ENCODE measurements at regions not wholly inside any gene's neighbourhood (a gene's known extent, or its start where the extent isn't known, plus 50 kb on each side); places are given as distances from the start of the nearest gene placed in this dataset.
"Not testable (repeated sequence)": the region's sequence is repeated elsewhere in the genome, so short reads cannot be mapped to it uniquely, and the experiment has no call there.

- H2BK120ac ChIP-seq (ENCODE audit: low read depth, low read length); H3K14ac ChIP-seq (replicated peaks; ENCODE audit: low read depth, low read length); H2AK9ac ChIP-seq (replicated peaks; ENCODE audit: low read depth, low read length, poor library complexity); H2AFZ ChIP-seq (replicated peaks; ENCODE audit: low read length, poor library complexity); H4K91ac ChIP-seq (ENCODE audit: insufficient read depth, low read depth, low read length); H3K18ac ChIP-seq (ENCODE audit: low read depth, low read length); H4K8ac ChIP-seq (ENCODE audit: low read depth in 2 of 2, low read length in 2 of 2); BruUV-seq (replicated peaks); H3K23ac ChIP-seq (ENCODE audit: low read depth, low read length); H2BK20ac ChIP-seq (ENCODE audit: low read depth, low read length); in situ Hi-C loops (cut with MboI; ENCODE audit: low sequenced_read_pairs); H3K4me1 ChIP-seq (ENCODE audit: control insufficient read depth, insufficient read depth, low read length); H2BK15ac ChIP-seq (ENCODE audit: low read depth, low read length); H3K36me3 ChIP-seq (ENCODE audit: control insufficient read depth, insufficient read depth, low read length); CTCF ChIA-PET; H3K56ac ChIP-seq (ENCODE audit: extremely low read depth, insufficient read depth, low read length); intact Hi-C loops (cut with micrococcal nuclease); DNase-seq; dilution Hi-C loops (cut with HindIII; ENCODE audit: low sequenced_read_pairs, unreplicated experiment); ATAC-seq (ENCODE audit: low read depth); H4K20me1 ChIP-seq (ENCODE audit: insufficient read depth, low read length); H3K79me1 ChIP-seq (ENCODE audit: low read depth in 1 of 2, low read length in 2 of 2); H3K27ac ChIP-seq (ENCODE audit: insufficient read depth, low read length); H2BK5ac ChIP-seq (ENCODE audit: low read depth, low read length, poor library complexity, severe bottlenecking); H3K27me3 ChIP-seq (ENCODE audit: control insufficient read depth, insufficient read depth, low read length); H3K4me3 ChIP-seq (ENCODE audit: insufficient read depth, low read depth, low read length); H3K4me2 ChIP-seq (ENCODE audit: low read depth, low read length); H3K9me1 ChIP-seq (ENCODE audit: insufficient read depth, low read length); H2AK5ac ChIP-seq (ENCODE audit: low read depth, low read length); H3K4ac ChIP-seq (ENCODE audit: low read depth, low read length); POLR2A ChIA-PET (ENCODE audit: unreplicated experiment); H4K5ac ChIP-seq (ENCODE audit: low read depth, low read length); H3K9ac ChIP-seq (ENCODE audit: low read depth, low read length): not testable (repeated sequence)
- 30% methylated on average over 2 of the region's 7 CpGs; no CpG with 5 or more reads in 1 of the 2 experiments for WGBS, 2 experiments (ENCODE audit: extremely low coverage in 2 of 2, insufficient read length in 1 of 2)
- H3K9me3 ChIP-seq (ENCODE audit: control insufficient read depth, insufficient read depth, low read length): peaks cover 19% of the 10 kb centered on the region
These were observed 149.1 kb downstream of the MYCN start for GRCh38 chr2:16089491-16089890.

Measured in IMR-90 (cell line).